ENCODE measurements at regions not wholly inside any gene's neighbourhood (a gene's known extent, or its start where the extent isn't known, plus 50 kb on each side); places are given as distances from the start of the nearest gene placed in this dataset.

DNA sequence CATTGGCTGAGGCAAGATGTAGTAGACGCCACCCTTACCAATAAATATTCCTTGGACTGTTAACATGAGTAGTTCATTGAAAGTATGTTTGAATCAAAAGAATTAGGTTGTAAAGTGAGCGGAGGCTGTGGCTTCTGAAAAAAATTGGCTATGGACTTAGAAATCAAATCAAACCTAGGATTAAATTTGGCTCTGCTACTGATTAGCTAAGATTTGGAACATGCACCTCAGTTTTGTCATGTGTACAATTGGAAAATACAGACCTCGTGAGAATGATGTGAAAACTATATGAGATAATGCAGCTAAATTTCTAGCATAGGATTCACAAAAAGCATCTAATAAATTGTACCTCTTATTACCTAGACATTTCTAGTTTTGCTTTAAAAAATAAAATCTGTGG, 85.3 kb upstream of the USP25 start:
- WGBS, 2 donors (ENCODE audit: low coverage in 1 of 2): 77 to 80% methylated on average over 2 to 3 of the region's 3 CpGs
- no peak for TF ChIP-seq POLR2A (IDR thresholded peaks at IDR 0.05)
- TF ChIP-seq, protein P1, sequence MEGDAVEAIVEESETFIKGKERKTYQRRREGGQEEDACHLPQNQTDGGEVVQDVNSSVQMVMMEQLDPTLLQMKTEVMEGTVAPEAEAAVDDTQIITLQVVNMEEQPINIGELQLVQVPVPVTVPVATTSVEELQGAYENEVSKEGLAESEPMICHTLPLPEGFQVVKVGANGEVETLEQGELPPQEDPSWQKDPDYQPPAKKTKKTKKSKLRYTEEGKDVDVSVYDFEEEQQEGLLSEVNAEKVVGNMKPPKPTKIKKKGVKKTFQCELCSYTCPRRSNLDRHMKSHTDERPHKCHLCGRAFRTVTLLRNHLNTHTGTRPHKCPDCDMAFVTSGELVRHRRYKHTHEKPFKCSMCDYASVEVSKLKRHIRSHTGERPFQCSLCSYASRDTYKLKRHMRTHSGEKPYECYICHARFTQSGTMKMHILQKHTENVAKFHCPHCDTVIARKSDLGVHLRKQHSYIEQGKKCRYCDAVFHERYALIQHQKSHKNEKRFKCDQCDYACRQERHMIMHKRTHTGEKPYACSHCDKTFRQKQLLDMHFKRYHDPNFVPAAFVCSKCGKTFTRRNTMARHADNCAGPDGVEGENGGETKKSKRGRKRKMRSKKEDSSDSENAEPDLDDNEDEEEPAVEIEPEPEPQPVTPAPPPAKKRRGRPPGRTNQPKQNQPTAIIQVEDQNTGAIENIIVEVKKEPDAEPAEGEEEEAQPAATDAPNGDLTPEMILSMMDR (IDR thresholded peaks at IDR 0.05): no peak
- TF ChIP-seq POLR2AphosphoS5 (IDR thresholded peaks at IDR 0.05): no peak
- TF ChIP-seq EP300 (IDR thresholded peaks at IDR 0.05): no peak
- Histone ChIP-seq H3K27me3 (no peaks in the 10 kb centered on the region), H3K9me3 (no peaks in the 10 kb centered on the region), H3K36me3 (no peaks in the 10 kb centered on the region), H3K4me1 (peaks cover 5 to 19% (median 7%) of the 10 kb centered on the region in 3 donors), H3K4me3 (no peak overlapping the region), H3K27ac (no peak overlapping the region)
- no peak for ATAC-seq

DNA sequence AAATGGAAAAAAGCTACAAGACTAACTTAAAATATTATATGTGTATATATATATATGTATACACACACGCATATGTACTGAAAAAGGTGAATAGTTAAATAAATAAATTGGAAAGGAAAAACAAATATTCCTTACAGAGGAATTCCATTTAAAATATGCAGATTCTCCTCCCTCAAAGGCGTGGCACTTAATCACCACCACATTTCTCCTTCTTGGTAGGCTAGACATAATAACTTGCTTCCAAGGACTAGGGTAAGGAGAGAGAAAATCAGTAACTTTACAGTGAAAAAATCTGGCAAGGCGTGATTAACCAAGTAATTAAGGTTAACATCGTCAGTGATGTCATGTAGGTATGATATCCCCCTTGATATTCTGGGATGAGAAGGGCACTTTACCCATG, 84.0 kb upstream of the USP25 start:
- ATAC-seq: no peak
- no peak overlapping the region for H3K27ac ChIP-seq
- H3K9me3 ChIP-seq: no peaks in the 10 kb centered on the region
- no peak for TF ChIP-seq POLR2AphosphoS5 (IDR thresholded peaks at IDR 0.05)
- TF ChIP-seq EP300 (IDR thresholded peaks at IDR 0.05): no peak
- no peak for TF ChIP-seq POLR2A (IDR thresholded peaks at IDR 0.05)
- TF ChIP-seq, protein P1 (IDR thresholded peaks at IDR 0.05): no peak
- H3K36me3 ChIP-seq: no peaks in the 10 kb centered on the region
- no peaks in the 10 kb centered on the region for H3K27me3 ChIP-seq
- H3K4me3 ChIP-seq: no peak overlapping the region
- WGBS, 2 donors (ENCODE audit: low coverage in 1 of 2): 54 to 73% methylated on average over 3 to 4 of the region's 4 CpGs
- H3K4me1 ChIP-seq: peaks cover 0 to 9% (median 2%) of the 10 kb centered on the region in 3 donors

DNA sequence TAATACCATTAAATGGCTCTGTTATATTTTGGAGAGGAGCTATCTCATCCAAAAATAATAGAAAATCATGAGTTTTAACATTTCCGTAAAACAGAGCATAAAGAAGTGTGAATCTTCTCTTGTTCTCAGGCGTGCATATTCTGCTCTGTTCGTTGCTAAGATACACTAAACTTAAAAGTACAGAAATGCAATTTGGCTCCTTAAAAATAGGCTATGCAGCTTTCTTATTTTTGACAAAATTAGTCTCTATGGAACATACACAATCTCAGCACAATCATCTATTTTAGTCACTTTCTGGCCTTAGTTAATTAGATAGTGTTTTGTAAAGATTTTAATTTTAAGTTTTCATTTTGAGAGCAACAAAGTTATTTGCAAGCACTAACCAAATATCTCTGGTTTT, 79.0 kb upstream of the USP25 start:
- Histone ChIP-seq H3K27me3 (no peaks in the 10 kb centered on the region), H3K4me3 (no peak overlapping the region), H3K4me1 (no peaks in the 10 kb centered on the region), H3K27ac (no peak overlapping the region), H3K36me3 (no peaks in the 10 kb centered on the region), H3K9me3 (no peaks in the 10 kb centered on the region)
- WGBS, 2 donors (ENCODE audit: low coverage in 1 of 2): 78 to 86% methylated on average over 3 of the region's 3 CpGs
- ATAC-seq: no peak
- no peak for TF ChIP-seq POLR2AphosphoS5 (IDR thresholded peaks at IDR 0.05)
- TF ChIP-seq, protein P1 (IDR thresholded peaks at IDR 0.05): no peak
- no peak for TF ChIP-seq POLR2A (IDR thresholded peaks at IDR 0.05)
- TF ChIP-seq EP300 (IDR thresholded peaks at IDR 0.05): no peak

DNA sequence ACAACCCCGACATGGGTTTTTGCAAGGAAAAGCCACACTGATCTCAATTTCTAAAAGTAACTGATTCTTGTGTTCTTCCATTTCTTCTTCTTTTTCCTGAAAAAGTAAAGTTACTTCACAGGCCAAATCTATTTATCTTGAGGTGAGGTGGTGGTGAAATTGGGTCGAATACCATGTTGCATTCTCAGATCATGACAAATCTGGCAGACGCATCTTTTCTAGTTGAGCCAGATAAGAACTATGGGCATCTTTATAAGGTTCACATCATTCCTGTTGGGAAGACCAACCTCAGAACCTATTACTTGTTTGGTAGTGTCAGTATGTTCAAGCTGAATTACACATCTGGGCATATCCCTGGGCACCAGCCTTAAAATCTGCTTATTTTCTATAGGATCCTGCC, 78.6 kb upstream of the USP25 start:
- no peak overlapping the region for H3K4me3 ChIP-seq
- no peaks in the 10 kb centered on the region for H3K27me3 ChIP-seq
- 54 to 93% methylated on average over 3 of the region's 3 CpGs for WGBS, 2 donors (ENCODE audit: low coverage in 1 of 2)
- no peak for ATAC-seq
- H3K4me1 ChIP-seq: no peaks in the 10 kb centered on the region
- no peaks in the 10 kb centered on the region for H3K36me3 ChIP-seq
- H3K27ac ChIP-seq: no peak overlapping the region
- TF ChIP-seq POLR2A (IDR thresholded peaks at IDR 0.05): no peak
- TF ChIP-seq, protein P1 (IDR thresholded peaks at IDR 0.05): no peak
- TF ChIP-seq POLR2AphosphoS5 (IDR thresholded peaks at IDR 0.05): no peak
- no peak for TF ChIP-seq EP300 (IDR thresholded peaks at IDR 0.05)
- no peaks in the 10 kb centered on the region for H3K9me3 ChIP-seq

DNA sequence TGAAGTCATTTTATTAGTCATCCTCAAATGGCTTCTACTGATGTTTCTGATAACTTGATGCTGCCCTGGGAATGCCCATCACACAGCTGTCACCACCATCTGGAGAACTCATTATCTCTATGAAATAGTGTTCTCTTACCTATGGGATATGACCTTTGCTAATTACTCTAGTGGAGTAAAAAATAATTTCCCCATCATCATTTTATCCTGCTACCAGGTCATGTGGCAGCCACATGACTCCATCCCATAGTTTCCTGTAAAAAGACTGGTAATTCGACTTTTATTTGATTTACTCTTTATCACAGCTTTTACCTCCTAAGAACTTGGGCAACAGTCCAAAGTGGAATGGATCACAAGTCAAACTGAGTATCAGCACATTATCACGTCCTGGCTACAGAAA, 76.1 kb upstream of the USP25 start:
- no peaks in the 10 kb centered on the region for H3K4me1 ChIP-seq
- no peaks in the 10 kb centered on the region for H3K9me3 ChIP-seq
- WGBS, 2 donors (ENCODE audit: low coverage in 1 of 2): 51 to 90% methylated on average over 2 of the region's 2 CpGs
- H3K27me3 ChIP-seq: no peaks in the 10 kb centered on the region
- no peak overlapping the region for H3K4me3 ChIP-seq
- no peak for ATAC-seq
- no peak overlapping the region for H3K27ac ChIP-seq
- H3K36me3 ChIP-seq: no peaks in the 10 kb centered on the region
- TF ChIP-seq POLR2A (IDR thresholded peaks at IDR 0.05) (no peak), EP300 (IDR thresholded peaks at IDR 0.05) (no peak), POLR2AphosphoS5 (IDR thresholded peaks at IDR 0.05) (no peak)
- TF ChIP-seq, protein P1 (IDR thresholded peaks at IDR 0.05): no peak
